ENCODE measurements at regions not wholly inside any gene's neighbourhood (a gene's known extent, or its start where the extent isn't known, plus 50 kb on each side); places are given as distances from the start of the nearest gene placed in this dataset.
"Not testable (repeated sequence)": the region's sequence is repeated elsewhere in the genome, so short reads cannot be mapped to it uniquely, and the experiment has no call there.

- no peaks in the 10 kb centered on the region for H3K4me1 ChIP-seq (replicated peaks in 1 of 2)
- H3K27me3 ChIP-seq: no peaks in the 10 kb centered on the region
- H3K36me3 ChIP-seq (replicated peaks in 1 of 2): no peaks in the 10 kb centered on the region
- no peak for DNase-seq
- no peak overlapping the region for H3K27ac ChIP-seq
- WGBS, 4 donors: 94 to 98% (median 96%) methylated on average over 3 of the region's 3 CpGs
- intact Hi-C loops (cut with DNase I): no loop called here
- H3K9me3 ChIP-seq (replicated peaks in 1 of 3): no peaks in the 10 kb centered on the region
- TF ChIP-seq CTCF (IDR thresholded peaks at IDR 0.05): no peak
- TF ChIP-seq POLR2A (IDR thresholded peaks at IDR 0.05): no peak
- no peak overlapping the region for H3K4me3 ChIP-seq
Measured at GRCh38 chr11:83350187-83350586, 64.0 kb upstream of the CCDC90B start.

GRCh38 chr11:83349296-83349695, 63.1 kb upstream of the CCDC90B start:
- WGBS, 4 donors: 60 to 77% (median 67%) methylated on average over 8 of the region's 8 CpGs
- intact Hi-C loops (cut with DNase I): no loop called here

GRCh38 chr11:83346706-83347105, 60.5 kb upstream of the CCDC90B start:
- H3K4me1 ChIP-seq (replicated peaks in 1 of 2); intact Hi-C loops (cut with DNase I); H3K27me3 ChIP-seq; DNase-seq; H3K9me3 ChIP-seq (replicated peaks in 1 of 3); H3K4me3 ChIP-seq; H3K27ac ChIP-seq; H3K36me3 ChIP-seq (replicated peaks in 1 of 2): not testable (repeated sequence)
- WGBS, 4 donors: 92 to 98% (median 92%) methylated on average over 7 to 12 of the region's 12 CpGs

More at GRCh38 chr11:83349296-83349695, 63.1 kb upstream of the CCDC90B start:
- H3K27me3 ChIP-seq: no peaks in the 10 kb centered on the region
- no peak for DNase-seq
- H3K4me3 ChIP-seq: no peak overlapping the region
- no peaks in the 10 kb centered on the region for H3K9me3 ChIP-seq (replicated peaks in 1 of 3)
- no peak for TF ChIP-seq CTCF (IDR thresholded peaks at IDR 0.05)
- TF ChIP-seq POLR2A (IDR thresholded peaks at IDR 0.05): no peak
- H3K36me3 ChIP-seq (replicated peaks in 1 of 2): no peaks in the 10 kb centered on the region
- no peak overlapping the region for H3K27ac ChIP-seq
- H3K4me1 ChIP-seq (replicated peaks in 1 of 2): no peaks in the 10 kb centered on the region

GRCh38 chr11:83344521-83344920, 58.4 kb upstream of the CCDC90B start:
- H3K27ac ChIP-seq; H3K4me3 ChIP-seq; intact Hi-C loops (cut with DNase I); H3K36me3 ChIP-seq (replicated peaks in 1 of 2); H3K4me1 ChIP-seq (replicated peaks in 1 of 2); H3K9me3 ChIP-seq (replicated peaks in 1 of 3); H3K27me3 ChIP-seq; DNase-seq: not testable (repeated sequence)
- WGBS, 4 donors: 91 to 94% (median 93%) methylated on average over 9 of the region's 9 CpGs

- WGBS, 4 donors: 0 to 62% (median 38%) methylated on average over 1 of the region's 1 CpG
- Histone ChIP-seq H3K4me3 (no peak overlapping the region), H3K9me3 (replicated peaks in 1 of 3) (no peaks in the 10 kb centered on the region), H3K4me1 (replicated peaks in 1 of 2) (peaks cover 3 to 4% of the 10 kb centered on the region in 2 donors), H3K27me3 (no peaks in the 10 kb centered on the region), H3K36me3 (replicated peaks in 1 of 2) (no peaks in the 10 kb centered on the region), H3K27ac (no peak overlapping the region)
- DNase-seq: no peak
- intact Hi-C loops (cut with DNase I): no loop called here
- TF ChIP-seq POLR2A (IDR thresholded peaks at IDR 0.05) (no peak), CTCF (IDR thresholded peaks at IDR 0.05) (no peak)
Measured at GRCh38 chr11:83336993-83337392, 50.8 kb upstream of the CCDC90B start.

Small RNA genes lying in the stretch of these regions (small RNA-seq; reads per million reads assigned to genes)
- 0 reads per million in 2 donors for gene RF01974

All from adrenal gland (tissue), 9 donors.